Hematopoietic multipotent progenitor cell treated with erythropoietin and hydrocortisone succinate and interleukin-3 and kit ligand, for 17 days (in vitro differentiated cells): ENCODE measurements at regions not wholly inside any gene's neighbourhood (a gene's known extent, or its start where the extent isn't known, plus 50 kb on each side); places are given as distances from the start of the nearest gene placed in this dataset.
"Not testable (repeated sequence)": the region's sequence is repeated elsewhere in the genome, so short reads cannot be mapped to it uniquely, and the experiment has no call there.

ENCODE experiments used
- DNase-seq: peaks from one replicate; pipeline ENCODE4 v3.0.0-alpha.2; 2015; ENCODE audit warnings: low spot score

DNA sequence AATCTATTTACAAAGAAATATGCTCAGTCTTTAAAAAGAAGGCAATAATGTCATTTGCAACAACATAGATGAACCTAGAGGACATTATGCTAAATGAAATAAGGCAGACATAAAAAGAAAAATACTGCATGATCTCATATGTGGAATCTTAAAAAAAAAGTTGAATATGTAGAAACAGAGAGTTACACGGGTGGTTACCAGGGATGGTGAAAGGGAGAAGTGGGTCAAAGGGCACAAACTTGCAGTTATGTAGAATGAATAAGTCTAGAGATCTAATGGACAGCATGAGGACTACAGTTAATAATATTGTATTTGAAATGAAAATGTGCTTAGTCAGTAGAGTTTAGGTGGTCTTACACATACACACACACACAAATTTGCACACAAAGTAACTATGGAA is 88.2 kb upstream of the CCDC71L start:
- DNase-seq: no peak

DNA sequence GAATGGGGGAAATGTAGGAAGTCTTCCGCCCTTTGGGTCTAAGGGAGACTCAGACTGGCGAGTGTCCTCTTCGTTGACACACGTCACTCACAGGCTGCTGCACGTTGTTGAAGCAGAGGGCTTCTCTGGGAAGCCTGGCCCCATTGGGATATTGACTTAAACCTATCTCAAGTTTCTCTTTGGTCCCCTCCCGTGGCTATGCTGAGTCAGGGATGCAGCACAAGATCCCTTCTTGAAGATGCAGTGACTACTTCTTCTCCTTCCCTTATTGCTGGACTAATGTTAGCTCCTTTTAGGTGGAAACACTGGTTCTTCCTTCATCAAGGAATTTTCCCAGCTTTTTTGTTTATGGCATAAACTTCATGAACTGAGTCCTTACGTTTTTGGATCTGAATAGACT is 89.8 kb upstream of the CCDC71L start:
- no peak for DNase-seq

DNA sequence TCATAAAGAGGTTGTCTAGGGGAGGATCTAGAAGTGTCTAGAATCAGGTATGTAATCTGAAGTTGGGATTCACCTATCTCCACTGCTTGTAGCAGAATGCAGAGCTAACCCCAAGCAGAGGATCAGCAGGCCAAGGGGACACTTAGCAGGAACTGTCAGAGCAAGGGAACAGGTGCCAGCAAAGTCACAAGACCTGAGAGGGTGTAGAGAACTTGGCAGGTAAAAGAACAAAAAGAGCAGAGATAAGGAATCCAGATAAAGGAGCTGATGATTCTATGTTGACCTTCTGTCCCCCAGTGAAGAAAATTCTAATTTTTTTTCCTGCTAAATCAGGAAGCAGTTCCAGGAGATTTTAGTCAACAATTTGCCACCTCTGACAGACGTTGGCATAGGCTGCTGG is 91.4 kb upstream of the CCDC71L start:
- no peak for DNase-seq

DNA sequence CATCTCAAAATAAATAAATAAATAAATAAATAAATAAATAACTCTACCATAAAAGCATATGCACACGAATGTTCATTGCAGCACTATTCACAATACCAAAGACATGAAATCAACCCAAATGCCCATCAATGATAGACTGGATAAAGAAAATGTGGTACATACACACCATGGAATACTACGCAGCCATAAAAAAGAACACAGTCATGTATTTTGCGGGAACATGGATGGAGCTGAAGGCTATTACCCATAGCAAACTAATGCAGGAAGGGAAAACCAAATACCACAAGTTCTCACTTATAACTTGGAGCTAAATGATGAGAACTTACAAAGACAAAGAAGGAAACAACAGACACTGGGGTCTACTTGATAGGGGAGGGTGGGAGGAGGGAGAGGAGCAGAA is 94.1 kb upstream of the CCDC71L start:
- not testable (repeated sequence) for DNase-seq

DNA sequence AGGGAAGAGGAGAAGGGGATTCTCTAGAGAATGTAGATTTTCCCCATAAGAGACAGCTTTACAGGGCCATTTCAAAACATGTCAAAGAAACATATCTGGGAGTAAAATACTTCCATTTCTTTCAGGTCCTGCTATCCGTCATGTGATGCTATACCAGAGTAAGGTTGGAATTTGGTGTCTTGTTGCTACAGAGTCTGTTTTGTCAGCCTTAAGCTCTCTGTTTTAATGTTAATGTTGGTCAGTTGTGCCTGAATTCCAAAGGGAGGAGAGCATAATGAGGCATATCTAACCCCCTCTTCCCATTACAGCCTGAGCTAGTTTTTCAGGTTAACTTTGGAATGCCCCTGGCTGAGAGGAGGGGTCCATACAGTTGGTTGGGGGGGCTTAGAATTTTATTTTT is 94.7 kb upstream of the CCDC71L start:
- no peak for DNase-seq

DNA sequence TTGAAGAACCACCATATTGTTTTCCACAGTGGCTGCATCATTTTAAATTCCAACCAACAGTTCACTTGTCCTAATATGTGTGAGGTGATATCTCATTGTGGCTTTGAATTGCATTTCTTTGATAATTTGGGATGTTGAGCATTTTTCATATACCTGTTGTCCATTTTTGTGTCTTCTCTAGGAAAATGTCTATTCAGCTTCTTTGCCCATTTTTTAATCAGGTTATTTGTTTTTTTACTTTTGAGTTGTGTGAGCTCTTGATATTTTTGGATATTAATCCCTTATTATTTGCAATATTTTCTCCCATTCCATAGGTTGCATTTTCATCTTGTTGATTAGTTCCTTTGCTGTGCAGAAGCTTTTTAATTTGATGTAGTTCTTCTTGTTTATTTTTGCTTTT is 95.1 kb upstream of the CCDC71L start:
- DNase-seq: no peak

DNA sequence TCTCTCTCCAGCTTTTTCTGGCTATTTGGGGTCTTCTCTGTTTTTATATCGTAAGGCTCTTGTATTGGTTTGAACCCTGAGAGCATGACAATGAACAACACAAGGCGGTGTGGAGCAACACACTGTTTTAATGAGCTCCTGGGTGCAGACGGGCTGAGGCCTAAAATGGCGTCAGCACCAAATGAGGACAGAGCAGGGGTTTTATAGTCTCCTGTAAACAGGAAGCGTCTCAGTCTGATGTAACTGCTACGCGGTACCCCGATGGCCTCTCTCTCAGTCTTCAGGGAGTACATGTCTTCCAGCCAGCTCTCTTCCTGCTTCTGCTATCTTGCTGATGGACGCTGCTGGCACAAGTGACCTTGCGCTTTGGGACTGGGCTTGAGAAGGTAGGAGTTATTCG is 95.9 kb upstream of the CCDC71L start:
- no peak for DNase-seq

DNA sequence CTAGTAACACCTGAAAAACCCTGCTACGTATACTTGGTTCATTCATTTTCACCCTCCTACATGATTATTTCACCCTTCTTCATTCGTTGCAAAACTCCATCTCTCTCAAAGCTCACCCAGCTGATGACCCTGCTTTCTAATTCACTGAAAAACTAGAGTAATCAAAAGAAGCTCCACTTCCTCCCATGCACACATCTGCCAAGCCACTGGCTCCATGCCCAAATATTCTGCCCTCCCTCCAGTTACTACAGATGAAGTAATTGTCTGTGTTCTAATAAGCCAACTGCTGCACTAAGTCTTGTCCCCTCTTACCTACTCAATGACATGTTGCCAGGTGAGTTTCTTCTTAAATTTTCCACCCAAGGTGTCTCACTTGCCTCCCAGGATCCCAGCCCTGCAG is 96.9 kb upstream of the CCDC71L start:
- no peak for DNase-seq

DNA sequence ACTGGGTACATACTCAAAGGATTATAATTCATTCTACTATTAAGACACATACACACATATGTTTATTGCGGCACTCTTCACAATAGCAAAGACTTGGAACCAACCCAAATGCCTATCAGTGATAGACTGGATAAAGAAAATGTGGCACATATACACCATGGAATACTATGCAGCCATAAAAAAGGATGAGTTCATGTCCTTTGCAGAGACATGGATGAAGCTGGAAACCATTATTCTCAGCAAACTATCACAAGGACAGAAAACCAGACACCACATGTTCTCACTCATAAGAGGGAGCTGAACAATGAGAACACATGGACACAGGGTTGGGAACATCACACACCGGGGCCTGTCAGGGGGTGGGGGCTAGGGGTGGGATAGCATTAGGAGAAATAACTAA is 101.9 kb upstream of the CCDC71L start:
- not testable (repeated sequence) for DNase-seq

DNA sequence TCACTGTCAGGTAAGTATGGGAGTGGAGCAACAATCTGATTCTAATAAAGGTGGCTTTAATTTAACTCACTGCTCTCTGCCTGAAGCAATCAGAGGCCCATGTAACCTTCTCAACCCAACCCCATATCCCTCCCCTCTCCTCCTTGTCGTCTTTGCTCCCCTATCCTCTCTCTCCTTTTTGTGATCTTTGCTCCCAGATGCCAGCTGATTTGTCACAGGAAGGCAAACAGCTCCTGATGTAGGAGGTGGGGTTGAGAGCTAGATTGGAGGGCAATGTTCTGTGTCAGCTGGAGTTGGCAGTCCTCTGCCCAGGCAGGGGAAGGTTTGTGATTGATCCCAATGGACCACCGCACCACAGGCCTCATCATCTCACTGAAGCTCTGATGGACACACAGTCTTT is 101.4 kb upstream of the PIK3CG start:
- DNase-seq: no peak

DNA sequence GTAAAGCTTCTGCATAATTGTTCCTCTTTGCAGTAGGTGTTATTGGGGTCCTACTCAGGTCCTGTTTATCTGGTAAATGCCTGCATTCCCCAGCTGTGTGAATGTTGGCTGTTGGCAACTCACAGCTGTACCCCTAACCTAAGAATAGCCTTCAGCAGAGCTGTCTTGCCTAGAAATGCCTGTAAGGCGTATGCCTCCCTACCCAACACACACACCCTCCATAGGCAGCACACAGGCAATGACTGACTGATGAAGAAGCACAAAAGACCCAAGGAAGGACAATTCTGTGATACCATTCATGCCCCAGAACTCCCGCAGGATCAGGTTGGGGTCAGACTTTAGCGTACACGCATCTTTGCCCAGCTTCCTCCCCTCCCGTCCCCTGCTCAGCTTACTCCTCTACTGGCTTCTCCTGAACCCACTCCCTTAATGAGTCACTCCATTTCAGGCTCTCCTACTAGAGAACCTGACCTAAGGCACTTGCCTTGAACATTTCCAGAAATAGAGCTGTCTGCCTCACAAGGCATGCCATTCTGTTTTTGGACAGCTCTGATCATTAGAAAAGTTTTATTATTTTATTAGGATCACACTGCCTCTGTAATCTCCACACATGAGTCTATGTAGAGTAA is 99.2 kb upstream of the PIK3CG start:
- DNase-seq: no peak

DNA sequence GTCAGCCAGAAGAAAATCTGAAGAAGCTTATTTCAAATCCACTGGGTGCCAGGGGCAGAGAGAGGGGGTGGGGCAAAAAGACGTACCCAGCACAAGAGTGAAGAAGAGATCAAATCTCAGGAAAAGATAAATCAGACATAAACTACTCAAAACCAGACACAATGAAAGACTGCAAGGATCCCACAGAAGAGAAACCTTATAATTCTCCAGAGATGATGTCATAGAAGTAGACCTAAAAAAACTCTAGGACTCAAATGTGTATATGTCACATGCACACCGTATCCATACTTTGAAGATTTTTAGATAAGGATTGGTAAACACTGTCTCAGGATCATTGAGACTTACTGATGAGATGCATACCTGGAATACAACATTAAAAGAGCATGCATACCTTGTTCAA is 98.5 kb upstream of the PIK3CG start:
- DNase-seq: no peak

DNA sequence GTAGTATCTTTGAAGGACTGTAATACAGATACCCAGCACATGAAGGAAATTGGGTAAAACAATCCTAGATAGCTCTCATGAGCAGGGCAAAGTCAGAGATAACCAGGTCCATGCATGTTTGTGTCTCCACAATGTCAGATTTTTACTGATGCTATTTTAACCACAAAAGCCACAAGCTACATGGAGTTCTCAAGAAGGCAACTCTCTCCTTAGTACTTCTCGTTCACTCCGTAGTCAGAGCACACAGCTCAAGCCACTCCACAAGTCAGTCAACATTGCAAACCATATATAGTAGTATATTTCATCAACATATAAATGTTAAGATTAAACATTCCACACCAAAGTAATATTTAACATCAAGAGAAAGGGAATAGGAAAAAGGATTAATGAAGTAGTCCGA is 98.0 kb upstream of the PIK3CG start:
- DNase-seq: no peak

DNA sequence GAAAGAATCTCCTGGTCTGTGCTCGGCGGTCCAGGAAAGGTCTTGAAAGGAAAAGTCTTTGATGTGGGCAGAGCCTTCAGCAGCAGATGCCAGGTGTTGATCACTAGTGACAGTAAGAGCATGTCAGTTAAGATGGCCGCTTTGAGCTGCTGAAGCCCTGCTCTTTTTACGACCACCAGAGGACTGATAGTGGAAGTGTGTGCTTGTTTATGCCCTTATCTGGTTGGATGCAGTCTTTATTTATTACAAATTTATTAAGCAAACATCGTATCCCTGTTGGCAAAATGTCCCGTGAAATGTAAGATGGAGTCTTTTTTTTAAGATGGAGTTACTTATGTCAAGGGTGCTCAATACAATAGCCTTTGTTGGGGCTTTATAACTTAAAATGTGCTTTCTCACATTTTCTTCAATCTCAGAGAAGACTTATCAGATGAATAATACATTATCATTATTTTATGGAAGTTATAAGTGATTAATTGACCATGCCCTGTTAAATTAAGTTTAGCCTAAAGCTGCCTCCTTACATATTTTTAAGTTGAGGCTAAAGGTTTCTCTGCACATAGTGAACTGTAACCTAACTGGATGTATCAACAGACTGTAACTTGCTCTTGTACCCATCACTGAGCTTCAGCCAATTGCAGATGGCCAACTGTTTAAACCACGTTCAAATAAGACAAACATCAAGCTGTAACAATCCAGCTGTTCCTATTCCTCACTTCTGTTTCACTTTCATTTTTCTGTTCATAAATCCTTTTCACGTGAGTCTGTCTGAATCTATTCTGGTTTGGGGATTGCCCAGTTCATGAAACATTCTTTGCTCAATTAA is 97.4 kb upstream of the PIK3CG start:
- no peak for DNase-seq

DNA sequence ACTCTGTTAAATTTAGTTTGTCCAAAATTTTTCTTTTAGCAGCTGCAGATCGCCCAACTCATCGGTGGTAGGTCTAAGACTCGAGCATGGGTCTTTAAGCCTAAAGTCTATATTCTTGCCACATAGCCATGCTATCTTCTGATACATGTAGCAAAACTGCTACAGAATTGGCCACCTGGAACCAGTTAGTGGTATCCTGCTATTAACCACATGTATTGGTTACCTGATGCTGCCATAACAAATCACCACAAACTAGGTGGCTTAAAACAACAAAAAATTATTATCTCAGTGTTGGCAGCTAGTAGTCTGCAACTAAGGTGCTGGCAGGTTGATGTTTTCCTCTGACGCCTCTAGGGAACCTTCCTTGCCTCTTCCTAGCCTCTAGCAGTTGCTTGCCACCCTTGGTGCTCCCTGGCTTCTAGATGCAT is 96.7 kb upstream of the PIK3CG start:
- DNase-seq: no peak

DNA sequence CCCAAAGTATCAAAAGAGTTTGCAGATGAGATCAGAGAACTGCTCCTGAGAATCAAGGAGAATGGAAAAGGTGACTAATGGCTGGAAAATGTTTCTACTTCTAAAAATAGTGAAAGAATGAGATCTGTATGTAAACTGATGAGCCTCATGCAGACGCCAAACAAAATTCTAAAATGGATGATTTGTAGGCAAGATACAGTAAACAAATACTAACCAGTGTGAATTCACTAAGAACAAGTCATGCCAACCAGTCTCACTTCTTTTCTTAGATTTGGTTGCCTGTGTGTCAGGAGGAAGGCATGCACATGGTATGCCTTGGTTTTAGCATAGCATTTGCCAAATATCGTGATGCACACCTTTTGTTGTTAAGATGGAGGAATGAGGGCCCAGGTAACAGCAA is 94.9 kb upstream of the PIK3CG start:
- no peak for DNase-seq

DNA sequence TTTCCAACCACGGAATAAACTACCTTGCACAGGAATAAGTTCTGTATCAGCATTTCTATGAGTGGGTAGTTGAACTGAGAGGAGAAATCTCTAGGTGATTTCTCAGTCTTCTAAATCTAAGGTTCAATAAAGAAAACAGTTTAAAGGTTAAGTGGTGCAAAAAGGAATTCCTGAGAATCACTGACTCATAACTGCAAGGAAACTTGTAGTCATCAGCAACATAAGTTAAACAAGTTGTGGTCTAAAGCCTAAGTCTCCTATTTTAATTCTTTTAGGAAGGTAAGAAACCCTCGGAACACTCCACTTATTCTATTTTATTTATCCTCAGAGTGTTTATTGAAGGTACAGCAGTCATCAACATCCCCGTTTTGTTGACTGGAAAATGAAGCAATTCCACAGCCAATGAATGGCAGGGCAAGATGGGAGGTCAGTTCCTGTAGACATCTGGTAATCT is 92.4 kb upstream of the PIK3CG start:
- no peak for DNase-seq

DNA sequence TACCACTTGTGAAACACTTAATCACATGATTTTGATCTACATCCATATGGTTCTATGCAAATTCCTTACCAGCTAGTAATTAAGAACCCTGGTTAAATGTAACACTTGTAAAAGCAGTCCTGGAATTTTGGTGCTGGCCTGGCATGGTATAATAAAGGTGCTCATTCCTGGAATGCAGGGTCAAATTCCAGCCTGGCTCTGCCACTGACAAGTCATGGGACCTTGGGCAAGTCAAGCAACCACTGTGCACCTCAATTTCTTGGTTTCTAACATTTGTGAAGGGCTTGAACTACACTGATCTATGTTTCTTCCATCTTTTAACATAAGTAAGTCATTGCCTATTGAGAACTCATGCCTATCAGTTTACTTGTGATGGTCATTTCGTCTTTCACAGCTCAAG is 91.9 kb upstream of the PIK3CG start:
- no peak for DNase-seq

DNA sequence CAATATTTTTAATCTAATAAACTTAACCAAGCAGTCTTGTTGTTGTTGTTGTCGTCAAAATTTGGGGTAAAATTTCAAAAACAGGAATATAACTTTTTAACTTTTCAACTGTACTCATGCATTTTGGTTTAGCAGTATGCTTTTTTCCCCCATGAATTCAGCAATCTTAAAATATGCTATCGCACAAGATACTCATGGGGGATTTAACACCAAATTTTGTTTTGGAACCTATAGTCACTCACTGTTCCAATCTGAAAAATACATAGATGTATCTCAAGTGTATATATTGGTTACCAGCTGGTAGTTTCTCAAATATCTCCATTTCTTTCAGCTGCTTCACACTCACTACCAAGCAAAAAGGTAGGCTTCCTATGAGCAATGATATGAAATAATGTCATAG is 91.4 kb upstream of the PIK3CG start:
- no peak for DNase-seq

DNA sequence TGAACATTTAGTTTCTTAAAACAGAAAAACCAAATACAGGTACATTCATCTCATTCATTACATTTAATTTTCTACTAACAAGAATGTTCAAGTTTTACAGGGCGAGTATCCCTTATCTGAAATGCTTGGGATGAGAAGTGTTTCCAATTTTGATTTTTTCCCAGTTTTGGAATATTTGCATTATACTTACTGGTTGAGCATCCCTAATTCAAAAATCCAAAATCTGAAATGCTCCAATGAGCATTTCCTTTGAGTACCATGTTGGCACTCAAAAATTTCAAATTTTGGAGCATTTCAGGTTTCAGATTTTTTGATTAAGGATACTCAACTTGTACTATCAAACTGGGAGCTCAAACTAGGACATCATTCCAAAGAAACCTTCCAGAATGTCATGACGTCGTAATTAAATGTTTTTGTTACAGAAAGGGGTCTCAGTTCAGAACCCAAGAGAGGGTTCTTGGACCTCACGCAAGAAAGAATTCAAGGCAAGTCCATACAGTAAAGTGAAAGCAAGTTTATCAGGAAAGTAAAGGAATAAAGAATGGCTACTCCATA is 90.8 kb upstream of the PIK3CG start:
- no peak for DNase-seq

DNA sequence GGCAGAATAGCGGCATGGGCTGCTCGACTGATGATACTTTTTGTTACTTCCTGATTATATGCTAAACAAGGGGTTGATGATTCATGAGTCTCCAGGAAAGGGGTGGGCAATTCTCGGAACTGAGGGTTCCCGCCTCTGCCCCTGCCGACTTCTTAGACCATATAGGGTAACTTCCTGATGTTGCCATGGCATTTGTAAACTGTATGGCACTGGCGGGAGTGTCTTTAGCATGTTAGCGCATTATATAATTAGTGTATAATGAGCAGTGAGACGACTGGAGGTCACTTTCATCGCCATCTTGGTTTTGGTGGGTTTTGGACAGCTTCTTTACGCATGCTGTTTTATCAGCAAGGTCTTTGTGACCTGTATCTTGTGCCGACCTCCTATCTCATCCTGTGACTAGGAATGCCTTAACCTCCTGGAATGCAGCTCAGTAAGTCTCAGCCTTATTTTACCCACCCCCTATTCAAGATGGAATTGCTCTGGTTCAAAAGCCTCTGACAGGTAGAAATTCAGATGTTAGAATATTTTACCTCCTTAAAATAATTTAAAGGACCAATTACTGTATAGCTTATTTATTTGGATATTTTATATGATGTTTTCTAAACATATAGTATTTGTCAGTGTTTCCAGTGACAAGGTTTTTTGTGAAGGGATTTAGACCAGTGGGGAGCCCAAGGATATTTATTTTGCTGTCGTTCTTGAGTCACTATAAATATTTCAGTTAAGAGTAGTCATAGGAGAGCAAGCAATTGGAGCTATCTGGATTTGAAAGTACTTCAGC is 90.1 kb upstream of the PIK3CG start:
- no peak for DNase-seq

DNA sequence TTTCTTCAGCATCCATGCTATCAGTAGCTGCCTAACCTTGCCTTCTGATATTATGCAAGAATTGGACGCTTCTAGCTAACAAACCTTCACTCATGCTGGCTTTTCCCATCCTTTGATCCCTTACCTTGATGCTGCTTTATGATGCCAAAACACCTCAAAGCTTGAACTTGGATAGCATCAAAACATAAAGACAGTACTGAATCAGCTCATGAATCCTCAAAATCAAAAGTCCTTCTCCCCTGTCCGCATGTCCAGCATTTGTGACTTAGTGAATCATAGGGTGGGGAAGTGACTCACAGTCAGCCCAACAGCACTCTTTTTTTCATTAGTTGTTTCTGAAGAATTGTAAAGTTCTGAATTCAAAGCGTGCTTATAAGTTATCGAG is 89.5 kb upstream of the PIK3CG start:
- no peak for DNase-seq
